Endodermal cell (in vitro differentiated cells): ENCODE measurements at regions not wholly inside any gene's neighbourhood (a gene's known extent, or its start where the extent isn't known, plus 50 kb on each side); places are given as distances from the start of the nearest gene placed in this dataset.

Experiments used
- DNase-seq: peaks from one replicate; pipeline ENCODE4 v3.0.0-alpha.2; 2017
- H3K27ac ChIP-seq: 2 replicates; pipeline ENCODE4 v1.5.1; 2013; ENCODE audit warnings: mild to moderate bottlenecking, low read depth, low read length, moderate library complexity
- H3K27me3 ChIP-seq: 2 replicates; pipeline ENCODE4 v1.6.1; 2013; ENCODE audit warnings: mild to moderate bottlenecking, low read length, moderate library complexity; ENCODE audit not compliant: insufficient read depth, control insufficient read depth, poor library complexity, severe bottlenecking
- H3K36me3 ChIP-seq: 2 replicates; pipeline ENCODE4 v1.7.0; 2013; ENCODE audit warnings: mild to moderate bottlenecking, low read length, moderate library complexity; ENCODE audit not compliant: control insufficient read depth, insufficient read depth
- H3K4me1 ChIP-seq: one replicate; pipeline ENCODE4 v1.7.0; 2013; ENCODE audit warnings: low read length; ENCODE audit not compliant: control insufficient read depth, insufficient read depth
- H3K4me3 ChIP-seq: 2 replicates; pipeline ENCODE4 v1.5.1; 2013; ENCODE audit warnings: mild to moderate bottlenecking, low read length, moderate library complexity
- H3K9ac ChIP-seq: 2 replicates; pipeline ENCODE4 v1.6.1; 2013; ENCODE audit warnings: mild to moderate bottlenecking, low read length, moderate library complexity; ENCODE audit not compliant: poor library complexity, severe bottlenecking; ENCODE audit errors: extremely low read depth
- H3K9me3 ChIP-seq: 2 replicates; pipeline ENCODE4 v1.6.1; 2013; ENCODE audit warnings: mild to moderate bottlenecking, low read length, moderate library complexity; ENCODE audit not compliant: control insufficient read depth
- H3K27ac Mint-ChIP-seq: 2 replicates; pipeline ENCODE4 v1.8.0; 2020; ENCODE audit warnings: mixed read lengths
- H3K27me3 Mint-ChIP-seq: 2 replicates; pipeline ENCODE4 v1.8.0; 2021; ENCODE audit warnings: mild to moderate bottlenecking, mixed read lengths; ENCODE audit not compliant: insufficient read depth
- H3K36me3 Mint-ChIP-seq: 2 replicates; pipeline ENCODE4 v1.8.0; 2020; ENCODE audit warnings: low read depth, mixed read lengths
- H3K4me1 Mint-ChIP-seq: 2 replicates; pipeline ENCODE4 v1.8.0; 2020; ENCODE audit warnings: mixed read lengths
- H3K4me3 Mint-ChIP-seq: 2 replicates; pipeline ENCODE4 v1.8.0; 2020; ENCODE audit warnings: mild to moderate bottlenecking, moderate library complexity, mixed read lengths
- H3K9me3 Mint-ChIP-seq: 2 replicates; pipeline ENCODE4 v1.8.0; 2020; ENCODE audit warnings: mild to moderate bottlenecking, mixed read lengths
- CTCF ChIP-seq: fragments of 200-600 bp; sonication (generic); conservative IDR thresholded peaks from 2 replicates; pipeline ENCODE4 v1.5.0; 2021; ENCODE audit warnings: antibody characterized with exemption, mild to moderate bottlenecking
- WGBS, 2 experiments: methylation state at CpG; one replicate each; pipeline versions ENCODE4 v1.1.5 to v1.1.7; 2013; ENCODE audit warnings: missing lambda C conversion rate in 2 of 2, mixed read lengths in 1 of 2; ENCODE audit not compliant: insufficient coverage in 1 of 2, insufficient read length in 1 of 2; 5-methylcytosine and 5-hydroxymethylcytosine counted together

DNA sequence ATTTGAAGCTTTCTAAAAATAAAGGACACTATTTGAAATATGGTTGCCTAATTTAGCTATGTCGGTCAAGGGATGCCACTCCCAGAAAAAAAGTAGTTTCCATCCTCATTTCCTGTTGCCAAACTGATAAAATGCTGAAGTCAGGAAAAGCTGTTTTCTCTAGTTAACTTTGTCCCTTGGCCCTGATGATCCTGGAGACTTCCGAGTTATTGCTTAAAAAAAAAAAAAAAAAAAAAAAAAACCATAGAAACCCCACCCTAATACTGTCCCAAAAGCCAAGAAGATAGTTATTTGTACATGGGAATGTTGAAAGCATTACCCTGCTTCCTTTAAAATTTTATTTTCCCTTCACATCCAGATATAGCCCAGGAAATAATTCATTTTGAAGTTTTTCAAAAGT, 236.7 kb downstream of the SOD2 start:
- H3K9me3 Mint-ChIP-seq, result no peaks in the 10 kb centered on the region
- 66 to 100% methylated on average over 1 to 2 of the region's 2 CpGs for WGBS, 2 experiments
- no peak overlapping the region for H3K27ac ChIP-seq

GRCh38 chr6:159455700-159456274, 237.3 kb downstream of the SOD2 start:
- Histone ChIP-seq H3K27me3 (no peaks in the 10 kb centered on the region), H3K9me3 (peaks cover 23% of the 10 kb centered on the region), H3K36me3 (no peaks in the 10 kb centered on the region), H3K9ac (no peak overlapping the region), H3K4me3 (no peak overlapping the region), H3K4me1 (no peaks in the 10 kb centered on the region), H3K27ac (no peak overlapping the region)
- DNase-seq, result no peak
- H3K9me3 Mint-ChIP-seq, result no peaks in the 10 kb centered on the region
- no peaks in the 10 kb centered on the region for H3K27me3 Mint-ChIP-seq
- no peaks in the 10 kb centered on the region for H3K4me1 Mint-ChIP-seq
- H3K4me3 Mint-ChIP-seq, result no peak overlapping the region
- H3K36me3 Mint-ChIP-seq, result no peaks in the 10 kb centered on the region
- H3K27ac Mint-ChIP-seq, result no peak overlapping the region
- TF ChIP-seq CTCF, result no peak
- WGBS, 2 experiments, result 86% methylated on average over 11 of the region's 15 CpGs; no CpG with 5 or more reads in 1 of the 2 experiments

More for the DNA sequence above, 236.7 kb downstream of the SOD2 start:
- Histone ChIP-seq H3K36me3 (no peaks in the 10 kb centered on the region), H3K9me3 (peaks cover 23% of the 10 kb centered on the region), H3K4me3 (no peak overlapping the region), H3K4me1 (no peaks in the 10 kb centered on the region), H3K27me3 (no peaks in the 10 kb centered on the region), H3K9ac (no peak overlapping the region)
- no peaks in the 10 kb centered on the region for H3K27me3 Mint-ChIP-seq
- no peak for TF ChIP-seq CTCF
- H3K4me1 Mint-ChIP-seq, result peaks cover 3% of the 10 kb centered on the region
- no peak overlapping the region for H3K27ac Mint-ChIP-seq
- no peaks in the 10 kb centered on the region for H3K36me3 Mint-ChIP-seq
- no peak for DNase-seq
- no peak overlapping the region for H3K4me3 Mint-ChIP-seq

DNA sequence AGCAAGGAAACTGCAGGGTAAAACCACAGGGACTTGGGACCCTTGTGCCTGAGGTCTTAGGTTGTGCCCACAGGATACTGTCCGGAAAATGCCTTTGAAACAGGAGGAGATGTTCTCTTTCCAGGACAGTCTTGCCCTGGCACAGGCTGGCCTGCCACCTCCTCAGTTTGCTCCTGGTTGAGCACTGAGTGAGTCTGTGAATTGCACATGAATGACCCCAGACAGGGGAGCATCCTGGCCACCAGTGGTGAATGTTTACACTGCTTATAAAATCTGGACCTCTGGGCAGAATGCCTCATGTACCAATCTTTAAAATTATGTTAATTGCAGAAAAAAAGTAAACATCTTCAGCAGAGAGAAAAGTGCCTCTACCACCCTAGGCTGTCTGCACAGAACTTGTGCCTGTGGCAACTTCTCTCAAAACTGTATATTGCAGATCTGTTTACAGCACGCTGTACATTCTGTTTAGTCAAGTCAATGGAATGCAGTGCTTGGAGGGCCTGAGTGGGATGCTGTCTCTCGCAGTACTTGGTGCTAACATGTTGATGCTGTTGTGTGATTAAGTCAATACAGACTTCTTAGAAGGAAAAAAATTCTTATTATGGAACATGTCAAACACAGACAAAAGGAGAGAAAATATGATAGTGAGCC, 242.1 kb downstream of the SOD2 start:
- no peaks in the 10 kb centered on the region for H3K4me1 ChIP-seq
- Mint-ChIP-seq H3K36me3 (no peaks in the 10 kb centered on the region), H3K27ac (no peak overlapping the region), H3K27me3 (peaks cover 21% of the 10 kb centered on the region), H3K4me1 (no peaks in the 10 kb centered on the region), H3K9me3 (no peaks in the 10 kb centered on the region), H3K4me3 (no peak overlapping the region)
- WGBS, 2 experiments, result 75 to 88% methylated on average over 1 to 3 of the region's 3 CpGs
- H3K36me3 ChIP-seq, result no peaks in the 10 kb centered on the region
- no peak for TF ChIP-seq CTCF
- H3K27ac ChIP-seq, result no peak overlapping the region
- no peak for DNase-seq
- no peak overlapping the region for H3K4me3 ChIP-seq
- H3K9ac ChIP-seq, result no peak overlapping the region
- peaks cover 33% of the 10 kb centered on the region for H3K9me3 ChIP-seq
- H3K27me3 ChIP-seq, result no peaks in the 10 kb centered on the region
